ENCODE measurements at regions not wholly inside any gene's neighbourhood (a gene's known extent, or its start where the extent isn't known, plus 50 kb on each side); places are given as distances from the start of the nearest gene placed in this dataset.

DNA sequence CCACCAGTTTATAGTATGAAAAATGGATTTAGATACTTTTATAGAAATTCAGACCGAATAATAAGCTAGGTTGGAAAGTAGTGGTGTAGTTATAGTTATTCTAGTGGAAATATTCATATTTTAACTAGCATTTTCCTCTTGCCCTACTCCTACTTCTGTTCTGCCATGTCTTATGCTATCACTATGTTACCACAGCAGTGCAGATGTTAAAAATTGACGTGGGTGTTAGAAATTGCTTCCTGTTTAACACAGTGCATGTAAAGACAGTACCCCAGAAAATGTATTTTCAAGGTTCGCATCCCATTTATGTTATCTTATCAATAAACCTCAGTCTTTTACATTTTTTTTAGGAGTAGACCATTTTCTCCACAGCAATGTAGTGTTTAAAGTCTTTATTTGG lies 774.2 kb upstream of the CDH10 start:
- no peak overlapping the region for H3K4me3 ChIP-seq (replicated peaks; ENCODE audit: insufficient read depth, low read length)
- DNase-seq (ENCODE audit: low read depth in 1 of 2, low spot score in 1 of 2) = no peak
- TF ChIP-seq GABPA (IDR thresholded peaks at IDR 0.05; ENCODE audit: low read depth) (no peak), POLR2AphosphoS5 (IDR thresholded peaks at IDR 0.05; ENCODE audit: low read depth) (no peak), SPI1 (IDR thresholded peaks at IDR 0.05; ENCODE audit: borderline replicate concordance, low read depth) (no peak)
- TF ChIP-seq, protein P1, sequence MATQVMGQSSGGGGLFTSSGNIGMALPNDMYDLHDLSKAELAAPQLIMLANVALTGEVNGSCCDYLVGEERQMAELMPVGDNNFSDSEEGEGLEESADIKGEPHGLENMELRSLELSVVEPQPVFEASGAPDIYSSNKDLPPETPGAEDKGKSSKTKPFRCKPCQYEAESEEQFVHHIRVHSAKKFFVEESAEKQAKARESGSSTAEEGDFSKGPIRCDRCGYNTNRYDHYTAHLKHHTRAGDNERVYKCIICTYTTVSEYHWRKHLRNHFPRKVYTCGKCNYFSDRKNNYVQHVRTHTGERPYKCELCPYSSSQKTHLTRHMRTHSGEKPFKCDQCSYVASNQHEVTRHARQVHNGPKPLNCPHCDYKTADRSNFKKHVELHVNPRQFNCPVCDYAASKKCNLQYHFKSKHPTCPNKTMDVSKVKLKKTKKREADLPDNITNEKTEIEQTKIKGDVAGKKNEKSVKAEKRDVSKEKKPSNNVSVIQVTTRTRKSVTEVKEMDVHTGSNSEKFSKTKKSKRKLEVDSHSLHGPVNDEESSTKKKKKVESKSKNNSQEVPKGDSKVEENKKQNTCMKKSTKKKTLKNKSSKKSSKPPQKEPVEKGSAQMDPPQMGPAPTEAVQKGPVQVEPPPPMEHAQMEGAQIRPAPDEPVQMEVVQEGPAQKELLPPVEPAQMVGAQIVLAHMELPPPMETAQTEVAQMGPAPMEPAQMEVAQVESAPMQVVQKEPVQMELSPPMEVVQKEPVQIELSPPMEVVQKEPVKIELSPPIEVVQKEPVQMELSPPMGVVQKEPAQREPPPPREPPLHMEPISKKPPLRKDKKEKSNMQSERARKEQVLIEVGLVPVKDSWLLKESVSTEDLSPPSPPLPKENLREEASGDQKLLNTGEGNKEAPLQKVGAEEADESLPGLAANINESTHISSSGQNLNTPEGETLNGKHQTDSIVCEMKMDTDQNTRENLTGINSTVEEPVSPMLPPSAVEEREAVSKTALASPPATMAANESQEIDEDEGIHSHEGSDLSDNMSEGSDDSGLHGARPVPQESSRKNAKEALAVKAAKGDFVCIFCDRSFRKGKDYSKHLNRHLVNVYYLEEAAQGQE (IDR thresholded peaks at IDR 0.05; ENCODE audit: insufficient replicate concordance, low read depth) = no peak
- TF ChIP-seq, protein P2, sequence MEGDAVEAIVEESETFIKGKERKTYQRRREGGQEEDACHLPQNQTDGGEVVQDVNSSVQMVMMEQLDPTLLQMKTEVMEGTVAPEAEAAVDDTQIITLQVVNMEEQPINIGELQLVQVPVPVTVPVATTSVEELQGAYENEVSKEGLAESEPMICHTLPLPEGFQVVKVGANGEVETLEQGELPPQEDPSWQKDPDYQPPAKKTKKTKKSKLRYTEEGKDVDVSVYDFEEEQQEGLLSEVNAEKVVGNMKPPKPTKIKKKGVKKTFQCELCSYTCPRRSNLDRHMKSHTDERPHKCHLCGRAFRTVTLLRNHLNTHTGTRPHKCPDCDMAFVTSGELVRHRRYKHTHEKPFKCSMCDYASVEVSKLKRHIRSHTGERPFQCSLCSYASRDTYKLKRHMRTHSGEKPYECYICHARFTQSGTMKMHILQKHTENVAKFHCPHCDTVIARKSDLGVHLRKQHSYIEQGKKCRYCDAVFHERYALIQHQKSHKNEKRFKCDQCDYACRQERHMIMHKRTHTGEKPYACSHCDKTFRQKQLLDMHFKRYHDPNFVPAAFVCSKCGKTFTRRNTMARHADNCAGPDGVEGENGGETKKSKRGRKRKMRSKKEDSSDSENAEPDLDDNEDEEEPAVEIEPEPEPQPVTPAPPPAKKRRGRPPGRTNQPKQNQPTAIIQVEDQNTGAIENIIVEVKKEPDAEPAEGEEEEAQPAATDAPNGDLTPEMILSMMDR (IDR thresholded peaks at IDR 0.05; ENCODE audit: insufficient read depth, low read length) = no peak
- H3K27ac ChIP-seq (replicated peaks) = no peak overlapping the region
- H3K27me3 ChIP-seq (ENCODE audit: insufficient read depth, poor library complexity, severe bottlenecking) = no peaks in the 10 kb centered on the region

DNA sequence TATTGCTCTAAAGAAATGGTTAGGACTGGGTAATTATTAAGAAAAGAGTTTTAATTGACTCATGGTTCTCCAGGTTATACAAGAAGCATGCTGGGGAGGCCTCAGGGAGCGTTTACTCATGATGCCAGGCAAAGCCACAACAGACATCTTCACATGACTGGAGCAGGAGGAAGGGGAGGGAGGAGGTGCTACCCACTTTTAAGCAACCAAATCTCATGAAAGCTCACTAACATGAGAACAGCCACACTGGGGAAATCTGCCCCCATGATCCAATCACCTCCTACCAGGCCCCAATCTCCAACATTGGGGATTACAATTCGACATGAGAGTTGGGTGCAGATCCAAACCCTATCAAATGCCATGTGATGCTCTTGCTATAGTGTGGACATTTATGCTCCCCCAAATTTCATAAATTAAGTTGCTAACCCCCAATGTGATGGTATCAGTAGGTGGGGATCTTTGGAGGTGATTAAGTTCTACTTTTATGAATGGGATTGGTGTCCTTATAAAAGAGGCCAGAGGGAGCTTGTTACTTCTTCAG lies 773.6 kb upstream of the CDH10 start:
- no peak overlapping the region for H3K27ac ChIP-seq (replicated peaks)
- TF ChIP-seq, protein P2 (IDR thresholded peaks at IDR 0.05; ENCODE audit: insufficient read depth, low read length) = no peak
- TF ChIP-seq GABPA (IDR thresholded peaks at IDR 0.05; ENCODE audit: low read depth) (no peak), SPI1 (IDR thresholded peaks at IDR 0.05; ENCODE audit: borderline replicate concordance, low read depth) (no peak), POLR2AphosphoS5 (IDR thresholded peaks at IDR 0.05; ENCODE audit: low read depth) (no peak)
- TF ChIP-seq, protein P1 (IDR thresholded peaks at IDR 0.05; ENCODE audit: insufficient replicate concordance, low read depth) = no peak
- no peak overlapping the region for H3K4me3 ChIP-seq (replicated peaks; ENCODE audit: insufficient read depth, low read length)
- DNase-seq (ENCODE audit: low read depth in 1 of 2, low spot score in 1 of 2) = no peak
- no peaks in the 10 kb centered on the region for H3K27me3 ChIP-seq (ENCODE audit: insufficient read depth, poor library complexity, severe bottlenecking)

DNA sequence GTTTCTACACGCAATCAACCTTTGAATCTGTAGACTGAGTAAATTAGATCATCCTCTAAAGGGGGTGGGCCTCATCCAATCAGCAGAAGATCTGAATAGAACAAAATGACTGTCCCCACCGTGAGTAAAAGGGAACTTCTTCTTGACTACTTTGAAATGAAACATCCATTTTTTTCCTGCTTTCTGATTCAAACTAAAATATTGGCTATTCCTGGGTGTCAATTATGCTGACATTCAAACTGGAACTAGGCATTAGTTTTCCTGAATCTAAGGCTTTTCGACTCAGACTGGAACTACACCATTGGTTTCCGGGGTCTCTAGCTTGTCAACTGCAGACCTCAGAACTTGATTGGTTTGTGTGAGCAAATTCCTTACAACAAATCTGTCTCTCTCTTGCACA lies 772.2 kb upstream of the CDH10 start:
- Histone ChIP-seq H3K27me3 (ENCODE audit: insufficient read depth, poor library complexity, severe bottlenecking) (no peaks in the 10 kb centered on the region), H3K4me3 (replicated peaks; ENCODE audit: insufficient read depth, low read length) (no peak overlapping the region), H3K27ac (replicated peaks) (no peak overlapping the region)
- DNase-seq (ENCODE audit: low read depth in 1 of 2, low spot score in 1 of 2) = no peak
- TF ChIP-seq, protein P2 (IDR thresholded peaks at IDR 0.05; ENCODE audit: insufficient read depth, low read length) = no peak
- TF ChIP-seq POLR2AphosphoS5 (IDR thresholded peaks at IDR 0.05; ENCODE audit: low read depth) (no peak), SPI1 (IDR thresholded peaks at IDR 0.05; ENCODE audit: borderline replicate concordance, low read depth) (no peak), GABPA (IDR thresholded peaks at IDR 0.05; ENCODE audit: low read depth) (no peak)
- TF ChIP-seq, protein P1 (IDR thresholded peaks at IDR 0.05; ENCODE audit: insufficient replicate concordance, low read depth) = no peak

Measured in HL-60 (cell line).